Neural cell (in vitro differentiated cells): ENCODE measurements at regions not wholly inside any gene's neighbourhood (a gene's known extent, or its start where the extent isn't known, plus 50 kb on each side); places are given as distances from the start of the nearest gene placed in this dataset.

Source experiments
- CTCF ChIP-seq: fragments of 450-650 bp; IDR thresholded peaks from 2 replicates; pipeline ENCODE4 v1.5.1; 2014; ENCODE audit warnings: antibody characterized with exemption, mild to moderate bottlenecking, moderate library complexity; ENCODE audit not compliant: poor library complexity, severe bottlenecking
- MXI1 ChIP-seq: fragments of 450-650 bp; conservative IDR thresholded peaks from 2 replicates; pipeline ENCODE4 v1.6.1; 2014; ENCODE audit warnings: antibody characterized with exemption, mild to moderate bottlenecking; ENCODE audit not compliant: poor library complexity, severe bottlenecking
- RAD21 ChIP-seq: fragments of 450-650 bp; conservative IDR thresholded peaks from 2 replicates; pipeline ENCODE4 v1.6.1; 2014; ENCODE audit warnings: antibody characterized with exemption, mild to moderate bottlenecking, moderate library complexity
- REST ChIP-seq: IDR thresholded peaks from 2 replicates; pipeline ENCODE4 v1.6.1; 2012; ENCODE audit warnings: borderline replicate concordance

GRCh38 chr17:72562615-72563188, 441.9 kb downstream of the SOX9 start:
- TF ChIP-seq CTCF (no peak), MXI1 (no peak), REST (no peak), RAD21 (no peak)
